Activated naive CD4-positive, alpha-beta T cell treated with anti-CD3 and anti-CD28 coated beads for 36 hours (primary cell): ENCODE measurements at regions not wholly inside any gene's neighbourhood (a gene's known extent, or its start where the extent isn't known, plus 50 kb on each side); places are given as distances from the start of the nearest gene placed in this dataset.
A peak's percentile ranks its signal among the peaks of the same experiment; 100 is the strongest.

ENCODE experiments used
- CTCF ChIA-PET: fragments of 350-600 bp; sonication (Branson Sonifier 250); formaldehyde crosslinking; loops from one replicate; lab custom pipeline; 2021; ENCODE audit warnings: antibody characterized with exemption; lab: Charles Lee
- DNase-seq: peaks from one replicate; pipeline ENCODE4 v3.0.0-alpha.2; 2020
- H3K27ac Mint-ChIP-seq: one replicate; pipeline ENCODE4 v1.8.0; 2021; ENCODE audit warnings: mild to moderate bottlenecking, mixed read lengths
- H3K27me3 Mint-ChIP-seq: one replicate; pipeline ENCODE4 v1.8.0; 2021; ENCODE audit warnings: low read depth, mixed read lengths
- H3K36me3 Mint-ChIP-seq: one replicate; pipeline ENCODE4 v1.8.0; 2021; ENCODE audit warnings: low read depth, mixed read lengths
- H3K4me1 Mint-ChIP-seq: one replicate; pipeline ENCODE4 v1.8.0; 2021; ENCODE audit warnings: low read depth, mixed read lengths
- H3K4me3 Mint-ChIP-seq: one replicate; pipeline ENCODE4 v1.8.0; 2021; ENCODE audit warnings: mild to moderate bottlenecking, moderate library complexity, mixed read lengths
- H3K9me3 Mint-ChIP-seq: one replicate; pipeline ENCODE4 v1.8.0; 2021; ENCODE audit warnings: mixed read lengths
- intact Hi-C: fragments of 100-400 bp; cut with micrococcal nuclease; formaldehyde crosslinking; loops from one replicate; pipeline ENCODE4 v1.15.1; 2023

DNA sequence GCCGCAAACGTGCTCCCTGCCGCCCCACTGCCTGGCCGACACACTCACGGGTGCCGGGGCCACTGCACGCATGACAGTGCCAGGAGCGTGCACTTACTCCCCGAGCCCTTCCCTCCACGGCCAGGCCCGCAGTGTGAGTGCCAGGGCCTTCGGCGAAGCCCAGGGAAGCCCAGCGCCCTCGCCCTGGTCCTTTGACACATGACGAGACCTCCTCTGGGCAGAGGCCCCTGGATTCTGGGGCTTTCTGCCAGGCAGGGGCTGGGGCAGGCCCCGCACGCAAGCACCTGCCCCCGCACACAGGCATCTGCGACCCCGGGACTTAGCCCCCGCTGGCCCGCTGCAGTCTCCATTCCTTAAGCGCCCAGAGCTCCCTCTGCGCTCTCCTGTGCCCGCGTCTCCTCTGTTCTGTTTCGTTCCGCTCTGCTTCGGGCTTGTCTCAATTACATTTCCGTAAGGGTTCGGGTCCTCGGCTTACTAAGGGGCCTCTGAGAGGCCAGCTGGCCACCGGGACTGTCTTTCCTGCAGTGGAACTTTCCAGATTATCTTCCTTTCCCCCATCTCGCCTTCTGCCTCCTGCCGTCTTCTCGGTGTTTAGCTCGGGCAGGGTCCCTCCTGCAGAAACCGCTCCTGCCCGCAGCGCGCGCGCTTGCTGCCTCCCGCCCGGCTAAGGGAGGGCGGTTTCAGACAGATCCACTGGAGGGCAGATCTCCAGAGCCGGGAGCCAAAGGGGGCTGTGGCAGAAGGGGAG, 98.8 kb downstream of the ING1 start:
- CTCF ChIA-PET: interaction anchor here (0.6 to 0.7 kb wide), 2 partner anchors 13 to 148 kb away, joined by 3 to 4 read pairs; no protein-coding TSS in a partner anchor
- no peak for DNase-seq
- no peaks in the 10 kb centered on the region for H3K36me3 Mint-ChIP-seq
- peaks cover 35% of the 10 kb centered on the region for H3K27me3 Mint-ChIP-seq
- intact Hi-C loops: no loop called here
- peaks cover 12% of the 10 kb centered on the region for H3K4me1 Mint-ChIP-seq
- H3K27ac Mint-ChIP-seq: no peak overlapping the region
- H3K4me3 Mint-ChIP-seq: peak overlapping the region; percentile 51
- no peaks in the 10 kb centered on the region for H3K9me3 Mint-ChIP-seq

DNA sequence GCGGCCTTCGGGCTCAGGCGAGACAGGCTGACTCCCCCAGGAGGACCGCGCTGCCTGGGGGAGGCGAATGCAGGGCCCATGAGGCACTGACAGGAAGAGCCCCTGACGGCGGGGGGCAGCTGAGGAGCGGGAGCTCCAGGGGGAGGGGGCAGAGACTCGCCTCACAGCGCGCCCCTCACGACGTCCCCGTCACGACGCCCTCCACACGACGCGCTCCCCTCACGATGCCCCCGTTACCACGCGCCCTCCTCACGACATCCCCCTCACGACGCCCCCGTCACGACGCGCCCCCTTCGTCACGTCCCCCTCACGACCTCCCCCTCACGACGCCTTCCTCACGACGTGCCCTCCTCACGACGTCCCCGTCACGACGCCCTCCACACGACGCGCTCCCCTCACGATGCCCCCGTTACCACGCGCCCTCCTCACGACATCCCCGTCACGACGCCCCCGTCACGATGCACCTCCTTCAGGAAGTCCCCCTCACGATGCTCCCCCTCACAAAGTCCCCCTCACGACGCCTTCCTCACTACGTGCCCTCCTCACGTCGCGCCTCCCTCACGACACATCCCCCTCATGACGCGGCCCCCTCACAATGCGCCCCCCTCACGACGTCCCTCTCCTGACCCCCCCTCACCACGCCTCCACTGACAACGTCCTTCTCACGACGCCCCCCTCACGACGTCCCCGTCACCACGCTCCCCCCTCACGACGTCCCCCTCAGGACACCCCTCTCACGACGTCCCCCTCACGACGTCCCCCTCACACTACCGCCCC, 99.6 kb downstream of the ING1 start:
- H3K9me3 Mint-ChIP-seq: no peaks in the 10 kb centered on the region
- peaks cover 12% of the 10 kb centered on the region for H3K4me1 Mint-ChIP-seq
- no peaks in the 10 kb centered on the region for H3K36me3 Mint-ChIP-seq
- CTCF ChIA-PET: interaction anchor here (0.6 to 0.7 kb wide), 2 partner anchors 13 to 147 kb away, joined by 3 to 4 read pairs; no protein-coding TSS in a partner anchor
- H3K27me3 Mint-ChIP-seq: peaks cover 31% of the 10 kb centered on the region
- no peak overlapping the region for H3K27ac Mint-ChIP-seq
- no peak for DNase-seq
- intact Hi-C loops: no loop called here
- H3K4me3 Mint-ChIP-seq: no peak overlapping the region

DNA sequence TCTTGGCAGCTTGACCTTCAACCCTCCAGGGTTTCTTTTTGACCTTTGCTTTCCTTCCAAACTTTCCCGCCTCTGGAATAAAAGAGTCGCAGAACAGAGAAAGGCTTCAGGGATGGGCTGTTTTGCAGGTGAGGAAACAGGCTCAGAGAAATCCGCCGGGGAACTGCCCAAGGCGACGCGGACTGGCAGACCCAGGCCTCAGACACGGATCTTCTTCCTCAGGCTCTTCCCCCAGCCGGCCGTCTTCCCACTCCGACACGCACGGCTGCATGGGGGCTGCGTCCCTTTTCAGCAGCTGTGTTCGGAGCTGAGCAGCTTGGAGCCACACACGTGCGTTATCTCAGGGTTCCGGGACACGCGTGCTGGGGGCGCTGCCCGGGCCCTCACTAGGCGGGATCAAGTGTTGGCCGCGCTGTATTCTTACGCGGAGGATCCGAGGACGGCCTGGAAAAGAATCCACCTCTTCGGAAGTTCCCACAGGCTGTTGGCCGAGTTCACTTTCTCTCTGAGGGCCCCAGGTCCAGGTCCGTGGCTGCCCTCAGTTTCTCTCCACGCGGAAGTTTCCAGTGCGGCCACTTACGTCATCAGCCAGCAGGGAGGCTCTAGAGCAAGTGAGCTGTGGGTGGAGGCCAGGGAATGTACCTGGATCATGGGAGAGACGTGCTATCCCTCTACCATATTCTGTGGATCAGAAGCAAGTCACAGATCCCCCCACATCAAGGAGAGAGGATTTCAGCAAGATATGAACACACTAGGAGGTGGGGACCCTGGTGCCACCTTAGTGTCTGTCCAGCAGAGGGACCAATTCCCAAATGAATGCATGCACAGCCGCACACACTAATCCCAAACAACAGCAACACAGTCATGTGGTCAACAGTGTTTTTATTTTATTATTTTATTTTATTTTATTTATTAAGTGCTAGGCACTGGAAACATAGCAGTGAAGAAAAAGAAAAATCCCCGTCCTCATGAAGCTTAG, 100.4 kb downstream of the ING1 start:
- H3K36me3 Mint-ChIP-seq: no peaks in the 10 kb centered on the region
- CTCF ChIA-PET: interaction anchor here (2.4 kb wide), 1 partner anchor 220 kb away, joined by 9 read pairs; no protein-coding TSS in a partner anchor
- no peaks in the 10 kb centered on the region for H3K9me3 Mint-ChIP-seq
- no peak for DNase-seq
- peaks cover 12% of the 10 kb centered on the region for H3K4me1 Mint-ChIP-seq
- intact Hi-C loops: no loop called here
- peaks cover 25% of the 10 kb centered on the region for H3K27me3 Mint-ChIP-seq
- H3K27ac Mint-ChIP-seq: no peak overlapping the region
- H3K4me3 Mint-ChIP-seq: no peak overlapping the region

DNA sequence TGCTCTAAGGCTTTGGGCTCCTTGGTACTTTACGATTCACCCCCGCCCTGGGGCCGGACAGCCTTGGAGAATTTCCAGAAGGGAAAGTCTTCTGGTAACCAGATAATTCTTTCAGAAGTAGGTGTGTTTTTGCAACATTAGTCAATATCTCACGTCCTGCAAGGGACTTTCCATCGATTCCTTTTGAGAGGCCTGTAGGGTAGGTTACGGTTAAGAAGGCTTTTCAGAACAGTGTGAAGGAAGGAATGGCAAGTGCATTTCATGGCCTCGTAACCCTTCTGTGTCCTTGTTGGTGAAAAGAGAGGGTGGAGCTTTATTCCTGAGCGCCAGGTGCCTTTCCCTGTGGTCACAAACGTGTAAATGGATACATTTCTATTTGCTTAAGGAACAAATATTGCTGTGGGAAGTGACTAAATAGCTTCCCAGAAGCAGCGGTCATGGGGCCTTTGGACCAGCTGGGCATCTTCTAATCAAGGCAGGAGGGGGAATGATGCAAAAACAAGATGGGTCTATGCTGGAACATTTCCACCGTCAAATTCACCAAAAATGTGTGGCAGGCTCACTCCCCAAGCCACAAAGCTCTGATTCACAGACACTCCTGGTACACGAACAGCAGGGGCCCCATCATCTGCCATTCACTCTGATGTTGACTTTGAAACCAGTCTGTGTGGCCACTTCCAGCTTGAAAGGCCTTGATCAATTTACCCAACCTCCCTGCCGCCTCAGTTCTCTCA, 99.2 kb downstream of the ANKRD10 start:
- H3K4me1 Mint-ChIP-seq: peaks cover 17% of the 10 kb centered on the region
- H3K4me3 Mint-ChIP-seq: no peak overlapping the region
- intact Hi-C loops: loop anchor here (5.0 kb wide), 1 partner anchor 593 kb away; no protein-coding TSS in a partner anchor
- H3K27ac Mint-ChIP-seq: no peak overlapping the region
- H3K9me3 Mint-ChIP-seq: no peaks in the 10 kb centered on the region
- CTCF ChIA-PET: interaction anchor here (0.6 to 2.4 kb wide), 4 partner anchors 132 to 360 kb away, joined by 4 to 9 read pairs (median 6); no protein-coding TSS in a partner anchor
- no peak for DNase-seq
- H3K36me3 Mint-ChIP-seq: no peaks in the 10 kb centered on the region
- peaks cover 20% of the 10 kb centered on the region for H3K27me3 Mint-ChIP-seq

DNA sequence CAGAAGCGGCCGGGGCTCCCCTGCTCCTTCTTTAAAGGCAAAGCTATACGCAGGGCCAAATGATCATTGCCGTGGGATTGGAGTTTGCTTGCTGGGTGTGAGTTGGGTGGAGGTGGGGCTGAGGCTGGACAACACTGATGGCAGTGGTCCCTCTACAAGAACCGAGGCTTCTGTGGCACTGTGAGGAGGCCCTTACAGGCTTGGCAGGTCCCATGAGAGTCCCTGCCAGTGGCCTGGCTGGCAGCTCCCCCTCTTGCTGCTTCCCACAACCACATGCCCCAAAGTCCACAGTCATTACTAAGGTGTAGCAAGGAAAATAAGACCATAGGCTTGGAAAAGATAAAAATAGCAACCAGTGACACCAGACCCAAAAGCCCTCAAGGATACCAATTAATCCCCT, 98.4 kb downstream of the ANKRD10 start:
- intact Hi-C loops: loop anchor here (5.0 kb wide), 1 partner anchor 594 kb away; no protein-coding TSS in a partner anchor
- Mint-ChIP-seq H3K4me3 (no peak overlapping the region), H3K27ac (no peak overlapping the region), H3K9me3 (no peaks in the 10 kb centered on the region), H3K27me3 (peaks cover 13% of the 10 kb centered on the region), H3K4me1 (peaks cover 14% of the 10 kb centered on the region), H3K36me3 (no peaks in the 10 kb centered on the region)
- CTCF ChIA-PET: interaction anchor here (1.5 to 2.4 kb wide), 4 partner anchors 22 to 361 kb away, joined by 3 to 9 read pairs (median 6); no protein-coding TSS in a partner anchor
- no peak for DNase-seq

DNA sequence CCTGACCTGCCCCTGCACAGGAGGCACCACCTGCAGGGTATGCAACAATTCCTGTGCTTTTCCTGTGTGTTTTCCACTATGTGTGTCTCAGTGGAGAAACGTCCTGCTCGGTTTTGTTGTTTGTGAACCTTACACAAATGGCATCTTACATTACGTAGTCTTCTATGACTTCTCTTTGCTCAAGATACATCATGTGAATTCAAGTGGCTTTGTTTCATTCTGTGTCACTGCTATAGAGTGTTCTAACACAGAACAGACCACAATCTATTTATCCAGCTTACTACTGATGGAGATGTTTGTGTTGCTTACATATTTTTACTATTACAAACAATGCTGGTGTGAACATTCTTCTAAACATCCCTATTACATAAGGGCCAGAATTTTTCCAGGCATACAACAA, 97.7 kb downstream of the ANKRD10 start:
- H3K9me3 Mint-ChIP-seq: no peaks in the 10 kb centered on the region
- H3K4me1 Mint-ChIP-seq: peaks cover 10% of the 10 kb centered on the region
- H3K4me3 Mint-ChIP-seq: no peak overlapping the region
- no peak for DNase-seq
- peaks cover 7% of the 10 kb centered on the region for H3K27me3 Mint-ChIP-seq
- CTCF ChIA-PET: interaction anchor here (1.6 to 2.8 kb wide), 5 partner anchors 23 to 362 kb away, joined by 3 to 15 read pairs (median 10); no protein-coding TSS in a partner anchor
- no peak overlapping the region for H3K27ac Mint-ChIP-seq
- intact Hi-C loops: loop anchor here (5.0 kb wide), 1 partner anchor 595 kb away; no protein-coding TSS in a partner anchor
- no peaks in the 10 kb centered on the region for H3K36me3 Mint-ChIP-seq

DNA sequence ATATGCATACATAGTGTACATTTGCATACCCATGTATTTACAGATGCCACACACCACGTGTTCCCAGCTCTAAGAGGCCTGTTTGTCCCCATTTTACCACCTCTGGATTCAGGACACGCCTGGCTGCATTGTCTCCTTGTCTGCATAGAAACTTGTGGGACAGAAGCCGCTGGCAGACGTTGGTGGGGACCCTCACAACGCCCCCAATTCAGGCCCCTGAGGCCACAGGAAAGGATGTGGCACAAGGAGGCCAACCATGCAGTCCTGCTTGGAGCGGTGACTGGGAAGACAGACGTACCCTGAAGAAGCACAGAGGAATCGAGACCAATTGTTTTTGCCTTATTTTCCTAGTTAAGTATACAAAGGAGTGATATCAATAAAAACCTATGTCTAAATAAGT, 96.1 kb downstream of the ANKRD10 start:
- intact Hi-C loops: loop anchor here (1.0 to 5.0 kb wide), 7 partner anchors 103 to 596 kb away; partner anchors contain the start of gene CARS2
- H3K4me3 Mint-ChIP-seq: no peak overlapping the region

DNA sequence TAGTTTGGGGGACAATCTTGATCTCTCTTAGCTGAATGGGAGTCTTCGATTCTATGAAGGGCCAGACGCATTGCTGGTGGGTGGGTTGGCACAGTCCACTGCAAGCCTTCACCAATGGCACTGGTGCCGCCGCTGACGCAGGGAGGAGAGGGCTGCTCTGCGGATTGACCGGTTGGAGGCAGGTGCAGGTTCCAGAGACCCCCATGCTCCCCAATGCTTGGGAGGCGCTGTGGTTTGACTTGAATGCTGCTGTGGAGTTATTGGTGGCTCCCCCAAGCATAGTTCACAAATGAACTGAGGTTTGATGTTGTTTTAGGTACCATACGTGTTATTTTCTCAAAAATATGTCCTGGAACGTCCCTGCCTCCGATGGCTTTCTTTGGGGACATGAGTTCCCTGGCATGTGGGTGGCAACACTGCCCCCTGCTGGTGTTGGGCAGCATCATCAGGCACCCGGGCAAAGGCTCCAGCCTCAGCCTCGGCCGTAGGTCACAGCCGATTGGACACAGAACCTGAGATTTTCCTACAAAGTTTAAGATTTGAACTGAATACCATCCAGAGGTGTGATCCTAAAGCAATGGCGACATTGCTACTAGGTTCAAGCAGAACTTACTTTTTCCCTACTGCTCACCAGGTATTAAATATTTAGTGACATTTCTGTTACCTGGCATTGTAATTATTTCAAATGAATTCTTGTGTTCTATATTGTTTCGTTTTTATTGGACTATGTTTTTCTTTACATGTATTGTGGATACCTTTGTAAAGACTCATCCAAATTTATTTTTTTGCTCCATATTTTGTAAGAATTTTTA, 95.5 kb downstream of the ANKRD10 start:
- intact Hi-C loops: loop anchor here (1.0 to 5.0 kb wide), 7 partner anchors 104 to 597 kb away; partner anchors contain the start of gene CARS2
- Mint-ChIP-seq H3K4me1 (peaks cover 6% of the 10 kb centered on the region), H3K36me3 (no peaks in the 10 kb centered on the region), H3K27me3 (no peaks in the 10 kb centered on the region), H3K27ac (no peak overlapping the region), H3K9me3 (no peaks in the 10 kb centered on the region), H3K4me3 (no peak overlapping the region)
- DNase-seq: peak; percentile 88
- CTCF ChIA-PET: interaction anchor here (0.6 to 2.8 kb wide), 11 partner anchors 17 to 364 kb away, joined by 3 to 15 read pairs (median 5); no protein-coding TSS in a partner anchor

More for the DNA sequence above, 96.1 kb downstream of the ANKRD10 start:
- Mint-ChIP-seq H3K27me3 (peaks cover under 1% of the 10 kb centered on the region), H3K4me1 (peaks cover 6% of the 10 kb centered on the region), H3K9me3 (no peaks in the 10 kb centered on the region), H3K36me3 (no peaks in the 10 kb centered on the region), H3K27ac (no peak overlapping the region)
- no peak for DNase-seq
- CTCF ChIA-PET: interaction anchor here (1.2 to 2.8 kb wide), 8 partner anchors 16 to 363 kb away, joined by 4 to 15 read pairs (median 6); no protein-coding TSS in a partner anchor

DNA sequence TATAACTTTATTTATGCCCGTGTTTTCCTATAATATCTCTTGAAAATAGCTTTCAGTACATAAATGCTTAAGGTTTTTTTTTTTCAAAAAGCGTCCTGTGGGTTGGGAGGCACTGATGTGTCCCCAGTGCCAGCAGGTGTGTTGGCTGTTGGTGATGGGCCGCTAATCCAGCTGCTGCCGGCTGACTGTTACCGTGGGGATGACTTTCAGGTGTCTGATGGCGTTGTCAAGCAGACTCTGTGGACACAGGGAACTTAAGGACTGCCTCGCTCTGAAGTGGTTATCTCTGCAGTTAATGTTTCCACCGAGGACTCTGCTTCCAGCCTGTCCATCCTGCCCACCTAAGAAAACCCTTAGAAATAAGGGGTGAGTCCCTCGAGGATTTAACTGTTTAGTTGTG, 94.5 kb downstream of the ANKRD10 start:
- H3K9me3 Mint-ChIP-seq: no peaks in the 10 kb centered on the region
- CTCF ChIA-PET: interaction anchor here (0.6 to 1.1 kb wide), 4 partner anchors 35 to 365 kb away, joined by 3 to 8 read pairs (median 4); no protein-coding TSS in a partner anchor
- no peak overlapping the region for H3K27ac Mint-ChIP-seq
- intact Hi-C loops: no loop called here
- no peaks in the 10 kb centered on the region for H3K36me3 Mint-ChIP-seq
- DNase-seq: no peak
- no peaks in the 10 kb centered on the region for H3K27me3 Mint-ChIP-seq
- H3K4me1 Mint-ChIP-seq: peaks cover 6% of the 10 kb centered on the region
- H3K4me3 Mint-ChIP-seq: no peak overlapping the region
